Omental fat pad (tissue), 3 donors: ENCODE measurements at regions not wholly inside any gene's neighbourhood (a gene's known extent, or its start where the extent isn't known, plus 50 kb on each side); places are given as distances from the start of the nearest gene placed in this dataset.
"Not testable (repeated sequence)": the region's sequence is repeated elsewhere in the genome, so short reads cannot be mapped to it uniquely, and the experiment has no call there.

Source experiments
- ATAC-seq: fragments of 150-250 bp; one replicate; pipeline ENCODE4 v1.9.1; 2016; ENCODE audit warnings: mild to moderate bottlenecking, moderate library complexity; ENCODE audit not compliant: low FRiP score
- DNase-seq: peaks from one replicate; pipeline ENCODE4 v3.0.0-alpha.2; 2019; ENCODE audit warnings: low spot score
- TF ChIP-seq, protein P1 (sequence below), 3 donors: fragments of 450-650 bp; IDR thresholded peaks; one replicate each; pipeline ENCODE4 v1.5.1; 2016 to 2017; ENCODE audit warnings: antibody characterized with exemption in 3 of 3, mild to moderate bottlenecking in 3 of 3, moderate library complexity in 2 of 3

- ATAC-seq, result no peak
- TF ChIP-seq, protein P1, sequence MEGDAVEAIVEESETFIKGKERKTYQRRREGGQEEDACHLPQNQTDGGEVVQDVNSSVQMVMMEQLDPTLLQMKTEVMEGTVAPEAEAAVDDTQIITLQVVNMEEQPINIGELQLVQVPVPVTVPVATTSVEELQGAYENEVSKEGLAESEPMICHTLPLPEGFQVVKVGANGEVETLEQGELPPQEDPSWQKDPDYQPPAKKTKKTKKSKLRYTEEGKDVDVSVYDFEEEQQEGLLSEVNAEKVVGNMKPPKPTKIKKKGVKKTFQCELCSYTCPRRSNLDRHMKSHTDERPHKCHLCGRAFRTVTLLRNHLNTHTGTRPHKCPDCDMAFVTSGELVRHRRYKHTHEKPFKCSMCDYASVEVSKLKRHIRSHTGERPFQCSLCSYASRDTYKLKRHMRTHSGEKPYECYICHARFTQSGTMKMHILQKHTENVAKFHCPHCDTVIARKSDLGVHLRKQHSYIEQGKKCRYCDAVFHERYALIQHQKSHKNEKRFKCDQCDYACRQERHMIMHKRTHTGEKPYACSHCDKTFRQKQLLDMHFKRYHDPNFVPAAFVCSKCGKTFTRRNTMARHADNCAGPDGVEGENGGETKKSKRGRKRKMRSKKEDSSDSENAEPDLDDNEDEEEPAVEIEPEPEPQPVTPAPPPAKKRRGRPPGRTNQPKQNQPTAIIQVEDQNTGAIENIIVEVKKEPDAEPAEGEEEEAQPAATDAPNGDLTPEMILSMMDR (IDR thresholded peaks at IDR 0.05), result no peak
- no peak for DNase-seq
These were observed 207.9 kb downstream of the RRAGC start for GRCh38 chr1:38651669-38652068.

GRCh38 chr1:38648417-38648816 lies 211.2 kb downstream of the RRAGC start:
- DNase-seq (no peak), ATAC-seq (no peak)
- TF ChIP-seq, protein P1 (IDR thresholded peaks at IDR 0.05), result no peak

DNA sequence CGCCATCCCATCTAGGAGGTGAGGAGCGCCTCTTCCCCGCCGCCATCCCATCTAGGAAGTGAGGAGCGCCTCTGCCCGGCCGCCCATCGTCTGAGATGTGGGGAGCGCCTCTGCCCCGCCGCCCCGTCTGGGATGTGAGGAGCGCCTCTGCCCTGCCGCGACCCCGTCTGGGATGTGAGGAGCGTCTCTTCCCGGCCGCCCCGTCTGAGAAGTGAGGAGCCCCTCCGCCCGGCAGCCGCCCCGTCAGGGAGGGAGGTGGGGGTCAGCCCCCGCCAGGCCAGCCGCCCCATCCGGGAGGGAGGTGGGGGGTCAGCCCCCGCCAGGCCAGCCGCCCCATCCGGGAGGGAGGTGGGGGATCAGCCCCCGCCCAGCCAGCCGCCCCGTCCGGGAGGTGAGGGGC lies 212.2 kb downstream of the RRAGC start:
- not testable (repeated sequence) for ATAC-seq, DNase-seq

DNA sequence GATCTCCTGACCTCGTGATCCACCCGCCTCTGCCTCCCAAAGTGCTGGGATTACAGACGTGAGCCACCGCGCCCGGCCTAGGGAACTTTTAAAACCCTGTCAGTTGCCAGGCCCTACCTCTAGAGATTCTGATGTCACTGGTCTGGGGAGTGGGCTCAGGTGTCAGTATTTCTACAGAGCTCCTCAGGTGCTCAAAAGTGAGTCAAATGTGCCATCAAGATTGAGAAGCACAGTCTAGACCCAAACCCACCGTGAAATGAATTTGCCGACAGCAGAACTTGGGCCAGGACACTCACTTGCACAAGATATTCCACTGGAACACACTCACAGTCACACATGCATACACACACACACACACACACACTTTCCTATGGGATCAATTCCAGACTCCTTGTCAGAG lies 215.5 kb downstream of the RRAGC start:
- DNase-seq (no peak), ATAC-seq (no peak)
- TF ChIP-seq, protein P1 (IDR thresholded peaks at IDR 0.05), result no peak

- DNase-seq, result no peak
- ATAC-seq, result no peak
- TF ChIP-seq, protein P1 (IDR thresholded peaks at IDR 0.05), result no peak
These were observed 217.9 kb downstream of the RRAGC start for GRCh38 chr1:38641661-38642060.

- TF ChIP-seq, protein P1 (IDR thresholded peaks at IDR 0.05), result no peak
- DNase-seq, result no peak
- no peak for ATAC-seq
These were observed 219.2 kb downstream of the RRAGC start for GRCh38 chr1:38640371-38640770.

DNA sequence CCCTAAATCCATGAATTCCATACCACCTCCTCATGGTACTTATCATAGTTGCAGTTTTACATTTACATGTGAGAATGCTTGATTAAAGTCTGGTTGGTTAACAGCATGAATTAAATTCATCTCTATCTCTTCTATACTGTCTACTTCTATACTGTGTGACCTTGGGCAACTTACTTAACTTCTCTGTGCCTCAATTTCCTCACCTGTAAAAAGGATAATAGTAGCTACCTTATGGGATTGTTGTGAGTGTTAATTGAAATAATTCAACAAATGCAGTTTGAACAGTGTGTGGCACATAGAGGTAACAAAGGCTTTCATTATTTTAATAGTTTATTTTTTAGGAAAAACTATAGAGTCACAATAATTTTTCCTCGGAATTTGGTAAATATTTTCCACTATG lies 231.3 kb downstream of the RRAGC start:
- TF ChIP-seq, protein P1 (IDR thresholded peaks at IDR 0.05), result no peak
- DNase-seq, result no peak
- ATAC-seq, result no peak

- DNase-seq (no peak), ATAC-seq (no peak)
- TF ChIP-seq, protein P1 (IDR thresholded peaks at IDR 0.05), result no peak
These were observed 233.6 kb downstream of the RRAGC start for GRCh38 chr1:38625939-38626338.
